HepG2 (cell line): ENCODE measurements at regions not wholly inside any gene's neighbourhood (a gene's known extent, or its start where the extent isn't known, plus 50 kb on each side); places are given as distances from the start of the nearest gene placed in this dataset.

Experiments used
- ATAC-seq: fragments of 200-7000 bp; cut with Tn5 transposase; 3 replicates; pipeline ENCODE4 v1.9.1; 2020; ENCODE audit warnings: mild to moderate bottlenecking, moderate library complexity
- BruUV-seq: library from RNA; stranded (reverse); fragments of 400-500 nt; replicated peaks from 2 replicates; lab custom pipeline; 2021; lab: Mats Ljungman, UMichigan
- CTCF ChIA-PET: fragments of 300-600 bp; formaldehyde crosslinking; extraction: SDS; loops from one replicate; lab custom pipeline; 2021; ENCODE audit warnings: low total read pairs, inconsistent platforms, low intra/inter-chr PET ratio; lab: Yijun Ruan, JAX
- POLR2A ChIA-PET: fragments of 350-600 bp; sonication (Branson Sonifier 250); formaldehyde crosslinking; loops from one replicate; lab custom pipeline; 2020; ENCODE audit warnings: antibody characterized with exemption, inconsistent platforms; lab: Yijun Ruan, JAX
- DNase-seq: peaks from one replicate; pipeline ENCODE4 v3.0.0-alpha.2; 2015; ENCODE audit warnings: low spot score
- FAIRE-seq: peaks from 3 replicates; lab custom pipeline; 2011; peaks lifted over from hg19 to GRCh38; lab: Jason Lieb, UNC
- H2AFZ ChIP-seq: one replicate; pipeline ENCODE4 v1.6.1; 2011; ENCODE audit warnings: low read length, inconsistent platforms
- H3K27ac ChIP-seq: fragments of 300-600 bp; 3 replicates; pipeline ENCODE4 v1.8.0; 2011; ENCODE audit warnings: mixed run types, mild to moderate bottlenecking, mixed read lengths, low read length, inconsistent platforms; ENCODE audit not compliant: insufficient read depth; ENCODE audit errors: extremely low read length
- H3K27me3 ChIP-seq, 2 experiments: fragments of 200-600 bp in 1 of 2; 2 replicates in 1 of 2; 3 replicates in 1 of 2; pipeline versions ENCODE4 v1.6.0 to v1.8.0; 2011; ENCODE audit warnings: low read length in 2 of 2, mild to moderate bottlenecking in 2 of 2, moderate library complexity in 2 of 2, inconsistent platforms in 1 of 2; ENCODE audit not compliant: insufficient read depth in 2 of 2, control insufficient read depth in 1 of 2
- H3K36me3 ChIP-seq, 2 experiments: fragments of 200-600 bp in 1 of 2; replicated peaks in 1 of 2; 2 replicates in 1 of 2; 3 replicates in 1 of 2; pipeline versions ENCODE4 v1.5.1 to v1.8.0; 2011; ENCODE audit warnings: low read length in 2 of 2, inconsistent platforms in 1 of 2; ENCODE audit not compliant: insufficient read depth in 2 of 2, control insufficient read depth in 1 of 2
- H3K4me1 ChIP-seq: 2 replicates; pipeline ENCODE4 v1.5.1; 2012; ENCODE audit warnings: low read length, inconsistent platforms; ENCODE audit not compliant: insufficient read depth
- H3K4me2 ChIP-seq: 2 replicates; pipeline ENCODE4 v1.6.0; 2011; ENCODE audit warnings: low read depth, low read length, inconsistent platforms
- H3K4me3 ChIP-seq, 3 experiments: fragments of 200-600 bp in 1 of 3; sonication (generic), shearing (Covaris generic) in 1 of 3; replicated peaks in 1 of 3; 2 replicates each; pipeline ENCODE4 v1.5.1; 2011 to 2016; ENCODE audit warnings: low read length in 3 of 3, inconsistent platforms in 2 of 3, low read depth in 2 of 3, mild to moderate bottlenecking in 2 of 3, control low read depth in 1 of 3, mixed read lengths in 1 of 3; ENCODE audit not compliant: insufficient read depth in 1 of 3
- H3K79me2 ChIP-seq: one replicate; pipeline ENCODE4 v1.6.1; 2011; ENCODE audit warnings: low read length, inconsistent platforms; ENCODE audit not compliant: insufficient read depth
- H3K9ac ChIP-seq: 2 replicates; pipeline ENCODE4 v1.6.0; 2011; ENCODE audit warnings: mild to moderate bottlenecking, low read depth, low read length, inconsistent platforms; ENCODE audit not compliant: insufficient read depth
- H3K9me3 ChIP-seq: 2 replicates; pipeline ENCODE4 v1.5.1; 2012; ENCODE audit warnings: mild to moderate bottlenecking, low read length
- H4K20me1 ChIP-seq: 2 replicates; pipeline ENCODE4 v1.6.0; 2011; ENCODE audit warnings: inconsistent platforms, mild to moderate bottlenecking, low read length, moderate library complexity; ENCODE audit not compliant: insufficient read depth
- ATAD3A ChIP-seq: sonication (generic); formaldehyde crosslinking; IDR thresholded peaks from 2 replicates; pipeline ENCODE4 v1.4.0; 2020; ENCODE audit warnings: missing genetic modification reagents
- CHD2 ChIP-seq: IDR thresholded peaks from 2 replicates; pipeline ENCODE4 v1.6.1; 2011; ENCODE audit warnings: low read depth, low read length, improper control_type of control experiment
- PAXIP1 ChIP-seq: sonication (generic); formaldehyde crosslinking; conservative IDR thresholded peaks from 2 replicates; pipeline ENCODE4 v1.4.0; 2020; ENCODE audit warnings: mild to moderate bottlenecking, missing genetic modification reagents, moderate library complexity
- PRPF4 ChIP-seq: fragments of 200-400 bp; formaldehyde crosslinking; IDR thresholded peaks from 2 replicates; pipeline ENCODE4 v1.6.1; 2016; ENCODE audit warnings: low read length, low read depth; ENCODE audit not compliant: poor library complexity, severe bottlenecking
- SP2 ChIP-seq: sonication (generic); formaldehyde crosslinking; IDR thresholded peaks from 2 replicates; pipeline ENCODE4 v1.5.1; 2020; ENCODE audit warnings: mild to moderate bottlenecking, missing genetic modification reagents
- TCF7 ChIP-seq: sonication (generic); IDR thresholded peaks from 2 replicates; pipeline ENCODE4 v1.6.1; 2016; ENCODE audit warnings: antibody characterized with exemption, low read depth
- ZNF232 ChIP-seq: sonication (generic); formaldehyde crosslinking; IDR thresholded peaks from 2 replicates; pipeline ENCODE4 v1.4.0; 2020; ENCODE audit warnings: missing genetic modification reagents, borderline replicate concordance
- ZNF546 ChIP-seq: sonication (generic); formaldehyde crosslinking; conservative IDR thresholded peaks from 2 replicates; pipeline ENCODE4 v1.8.1; 2023; ENCODE audit warnings: mild to moderate bottlenecking, missing genetic modification reagents
- ZNF605 ChIP-seq: sonication (generic); formaldehyde crosslinking; IDR thresholded peaks from 2 replicates; pipeline ENCODE4 v1.8.0; 2022; ENCODE audit warnings: mild to moderate bottlenecking, missing genetic modification reagents
- ZNF780A ChIP-seq: sonication (generic); formaldehyde crosslinking; IDR thresholded peaks from 2 replicates; pipeline ENCODE4 v1.8.0; 2022; ENCODE audit warnings: mild to moderate bottlenecking, missing genetic modification reagents, moderate library complexity
- ZSCAN12 ChIP-seq: sonication (generic); formaldehyde crosslinking; IDR thresholded peaks from 2 replicates; pipeline ENCODE4 v1.9.0; 2021; ENCODE audit warnings: mild to moderate bottlenecking, missing genetic modification reagents
- WGBS: methylation state at CpG from one replicate; pipeline ENCODE4 v1.1.6; 2017; ENCODE audit warnings: low lambda C conversion rate; 5-methylcytosine and 5-hydroxymethylcytosine counted together
- in situ Hi-C: cut with HindIII; loops from 2 replicates; pipeline ENCODE4 v1.10.0; 2017; ENCODE audit warnings: low pct_unique_long_range_greater_than_20kb; ENCODE audit not compliant: extremely low pct_ligation_motif_present
- intact Hi-C: fragments of 100-400 bp; cut with micrococcal nuclease; formaldehyde crosslinking; loops from one replicate; pipeline ENCODE4 v1.10.0; 2022; ENCODE audit not compliant: unreplicated experiment
- TF ChIP-seq, protein P1 (sequence below): sonication (generic); formaldehyde crosslinking; IDR thresholded peaks from 2 replicates; pipeline ENCODE4 v1.4.0; 2020; ENCODE audit warnings: missing genetic modification reagents
- TF ChIP-seq, protein P2 (sequence below): fragments of 450-650 bp; IDR thresholded peaks from 2 replicates; pipeline ENCODE4 v1.6.1; 2017
- TF ChIP-seq, protein P3 (sequence below): sonication (generic); formaldehyde crosslinking; IDR thresholded peaks from 2 replicates; pipeline ENCODE4 v1.9.0; 2022; ENCODE audit warnings: missing genetic modification reagents, mild to moderate bottlenecking, borderline replicate concordance

- H3K4me3 ChIP-seq = no peak overlapping the region
- TF ChIP-seq, protein P1, sequence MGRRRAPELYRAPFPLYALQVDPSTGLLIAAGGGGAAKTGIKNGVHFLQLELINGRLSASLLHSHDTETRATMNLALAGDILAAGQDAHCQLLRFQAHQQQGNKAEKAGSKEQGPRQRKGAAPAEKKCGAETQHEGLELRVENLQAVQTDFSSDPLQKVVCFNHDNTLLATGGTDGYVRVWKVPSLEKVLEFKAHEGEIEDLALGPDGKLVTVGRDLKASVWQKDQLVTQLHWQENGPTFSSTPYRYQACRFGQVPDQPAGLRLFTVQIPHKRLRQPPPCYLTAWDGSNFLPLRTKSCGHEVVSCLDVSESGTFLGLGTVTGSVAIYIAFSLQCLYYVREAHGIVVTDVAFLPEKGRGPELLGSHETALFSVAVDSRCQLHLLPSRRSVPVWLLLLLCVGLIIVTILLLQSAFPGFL (CRISPR knock-in tag) = no peak
- TF ChIP-seq ZNF780A (CRISPR knock-in tag) = no peak
- TF ChIP-seq, protein P2, sequence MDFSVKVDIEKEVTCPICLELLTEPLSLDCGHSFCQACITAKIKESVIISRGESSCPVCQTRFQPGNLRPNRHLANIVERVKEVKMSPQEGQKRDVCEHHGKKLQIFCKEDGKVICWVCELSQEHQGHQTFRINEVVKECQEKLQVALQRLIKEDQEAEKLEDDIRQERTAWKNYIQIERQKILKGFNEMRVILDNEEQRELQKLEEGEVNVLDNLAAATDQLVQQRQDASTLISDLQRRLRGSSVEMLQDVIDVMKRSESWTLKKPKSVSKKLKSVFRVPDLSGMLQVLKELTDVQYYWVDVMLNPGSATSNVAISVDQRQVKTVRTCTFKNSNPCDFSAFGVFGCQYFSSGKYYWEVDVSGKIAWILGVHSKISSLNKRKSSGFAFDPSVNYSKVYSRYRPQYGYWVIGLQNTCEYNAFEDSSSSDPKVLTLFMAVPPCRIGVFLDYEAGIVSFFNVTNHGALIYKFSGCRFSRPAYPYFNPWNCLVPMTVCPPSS = no peak
- no peak for TF ChIP-seq SP2 (CRISPR knock-in tag)
- no peak for TF ChIP-seq PAXIP1 (CRISPR knock-in tag)
- TF ChIP-seq TCF7 = no peak
- no peak for TF ChIP-seq PRPF4
- TF ChIP-seq, protein P3, sequence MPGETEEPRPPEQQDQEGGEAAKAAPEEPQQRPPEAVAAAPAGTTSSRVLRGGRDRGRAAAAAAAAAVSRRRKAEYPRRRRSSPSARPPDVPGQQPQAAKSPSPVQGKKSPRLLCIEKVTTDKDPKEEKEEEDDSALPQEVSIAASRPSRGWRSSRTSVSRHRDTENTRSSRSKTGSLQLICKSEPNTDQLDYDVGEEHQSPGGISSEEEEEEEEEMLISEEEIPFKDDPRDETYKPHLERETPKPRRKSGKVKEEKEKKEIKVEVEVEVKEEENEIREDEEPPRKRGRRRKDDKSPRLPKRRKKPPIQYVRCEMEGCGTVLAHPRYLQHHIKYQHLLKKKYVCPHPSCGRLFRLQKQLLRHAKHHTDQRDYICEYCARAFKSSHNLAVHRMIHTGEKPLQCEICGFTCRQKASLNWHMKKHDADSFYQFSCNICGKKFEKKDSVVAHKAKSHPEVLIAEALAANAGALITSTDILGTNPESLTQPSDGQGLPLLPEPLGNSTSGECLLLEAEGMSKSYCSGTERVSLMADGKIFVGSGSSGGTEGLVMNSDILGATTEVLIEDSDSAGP = no peak
- TF ChIP-seq ZSCAN12 (CRISPR knock-in tag) = no peak
- TF ChIP-seq CHD2 = no peak
- no peak for TF ChIP-seq ZNF605 (CRISPR knock-in tag)
- TF ChIP-seq ZNF232 = no peak
- no peak for TF ChIP-seq ZNF546 (CRISPR knock-in tag)
- TF ChIP-seq ATAD3A (CRISPR knock-in tag) = no peak
- ChIA-PET POLR2A (no interaction called here), CTCF (no interaction called here)
- no peaks in the 10 kb centered on the region for H4K20me1 ChIP-seq
- no peak overlapping the region for H3K4me2 ChIP-seq
- 24% methylated on average over 2 of the region's 2 CpGs for WGBS
- FAIRE-seq (no peak), ATAC-seq (no peak), DNase-seq (no peak)
- in situ Hi-C loops (no loop called here), intact Hi-C loops (no loop called here)
- no peak overlapping the region for H2AFZ ChIP-seq
- H3K27me3 ChIP-seq = no peaks in the 10 kb centered on the region
- H3K9ac ChIP-seq = no peak overlapping the region
- H3K4me1 ChIP-seq = no peaks in the 10 kb centered on the region
- no peaks in the 10 kb centered on the region for H3K36me3 ChIP-seq
- H3K9me3 ChIP-seq = no peaks in the 10 kb centered on the region
- H3K27ac ChIP-seq = no peak overlapping the region
- no TSS peak for BruUV-seq
- no peaks in the 10 kb centered on the region for H3K79me2 ChIP-seq
Observed at GRCh38 chr7:80303315-80303714, 168.7 kb downstream of the GNAI1 start.
